ENCODE measurements at regions not wholly inside any gene's neighbourhood (a gene's known extent, or its start where the extent isn't known, plus 50 kb on each side); places are given as distances from the start of the nearest gene placed in this dataset.

DNA sequence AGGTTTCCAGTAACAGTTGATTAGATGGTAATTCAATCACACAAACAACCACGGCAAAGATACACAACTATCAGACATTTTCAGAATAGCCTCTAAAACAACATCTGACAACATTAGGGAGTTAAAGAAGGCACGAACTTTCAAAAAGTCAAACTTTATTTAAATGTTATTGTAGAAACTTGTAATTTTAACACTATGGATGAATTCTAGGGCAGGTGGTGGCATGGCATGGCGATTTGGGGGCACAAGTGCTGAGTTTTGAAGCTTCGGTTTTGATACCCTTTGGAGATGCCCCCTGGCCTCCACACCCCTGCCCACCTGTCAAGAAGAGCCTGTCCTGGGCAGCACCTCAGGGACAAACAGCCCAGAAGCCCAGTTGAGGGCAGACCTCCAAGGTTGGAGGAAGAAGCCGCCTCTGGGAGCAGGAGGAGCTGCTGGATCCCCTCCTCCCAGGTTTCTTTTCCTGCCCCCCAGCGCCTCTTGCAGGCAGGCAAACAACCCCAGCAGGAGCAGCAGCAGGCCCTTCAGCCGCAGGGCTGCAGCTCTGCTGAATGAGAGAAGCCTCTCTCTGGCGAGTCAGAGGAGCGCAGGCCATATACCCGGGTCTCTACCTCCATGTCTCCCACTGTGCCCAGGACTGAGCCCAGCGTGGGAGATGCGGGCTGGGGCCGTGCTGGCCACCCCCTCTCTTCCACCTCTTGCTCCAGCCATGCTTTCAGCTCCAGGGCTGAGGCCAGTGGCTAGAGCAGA lies 102.1 kb upstream of the IGLL5 start:
- no peak for TF ChIP-seq POLR2A (IDR thresholded peaks at IDR 0.05)
- TF ChIP-seq, protein P1, sequence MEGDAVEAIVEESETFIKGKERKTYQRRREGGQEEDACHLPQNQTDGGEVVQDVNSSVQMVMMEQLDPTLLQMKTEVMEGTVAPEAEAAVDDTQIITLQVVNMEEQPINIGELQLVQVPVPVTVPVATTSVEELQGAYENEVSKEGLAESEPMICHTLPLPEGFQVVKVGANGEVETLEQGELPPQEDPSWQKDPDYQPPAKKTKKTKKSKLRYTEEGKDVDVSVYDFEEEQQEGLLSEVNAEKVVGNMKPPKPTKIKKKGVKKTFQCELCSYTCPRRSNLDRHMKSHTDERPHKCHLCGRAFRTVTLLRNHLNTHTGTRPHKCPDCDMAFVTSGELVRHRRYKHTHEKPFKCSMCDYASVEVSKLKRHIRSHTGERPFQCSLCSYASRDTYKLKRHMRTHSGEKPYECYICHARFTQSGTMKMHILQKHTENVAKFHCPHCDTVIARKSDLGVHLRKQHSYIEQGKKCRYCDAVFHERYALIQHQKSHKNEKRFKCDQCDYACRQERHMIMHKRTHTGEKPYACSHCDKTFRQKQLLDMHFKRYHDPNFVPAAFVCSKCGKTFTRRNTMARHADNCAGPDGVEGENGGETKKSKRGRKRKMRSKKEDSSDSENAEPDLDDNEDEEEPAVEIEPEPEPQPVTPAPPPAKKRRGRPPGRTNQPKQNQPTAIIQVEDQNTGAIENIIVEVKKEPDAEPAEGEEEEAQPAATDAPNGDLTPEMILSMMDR (IDR thresholded peaks at IDR 0.05), result no peak

Measured in thyroid gland (tissue), 4 donors.